ENCODE measurements at regions not wholly inside any gene's neighbourhood (a gene's known extent, or its start where the extent isn't known, plus 50 kb on each side); places are given as distances from the start of the nearest gene placed in this dataset.

GRCh38 chr2:230593765-230594164 lies 118.9 kb upstream of the CAB39 start:
- Histone ChIP-seq H2BK120ac (ENCODE audit: low read depth, low read length) (no peak overlapping the region), H2BK5ac (ENCODE audit: low read length) (no peak overlapping the region), H3K27ac (ENCODE audit: low read depth, low read length) (no peak overlapping the region), H3K9ac (ENCODE audit: low read length) (no peak overlapping the region), H3K4ac (ENCODE audit: low read depth, low read length) (no peak overlapping the region), H3K18ac (ENCODE audit: low read length) (no peak overlapping the region), H3K23ac (ENCODE audit: low read length) (no peak overlapping the region), H2AK5ac (ENCODE audit: low read length) (no peak overlapping the region), H4K5ac (ENCODE audit: low read length) (no peak overlapping the region), H3K56ac (ENCODE audit: low read length) (no peak overlapping the region), H4K8ac (ENCODE audit: low read depth, low read length) (no peak overlapping the region), H3K27me3 (ENCODE audit: insufficient read depth, low read length, poor library complexity) (no peaks in the 10 kb centered on the region), H2BK15ac (replicated peaks; ENCODE audit: low read depth) (no peak overlapping the region), H3K79me2 (ENCODE audit: control insufficient read depth, insufficient read depth, low read length) (no peaks in the 10 kb centered on the region), H3K4me1 (ENCODE audit: control insufficient read depth, low read depth, low read length) (no peaks in the 10 kb centered on the region), H3K4me3 (ENCODE audit: low read length) (no peak overlapping the region), H3K36me3 (ENCODE audit: control insufficient read depth, insufficient read depth, low read length) (no peaks in the 10 kb centered on the region), H3K4me2 (ENCODE audit: low read length) (no peak overlapping the region), H3K79me1 (ENCODE audit: low read length) (no peaks in the 10 kb centered on the region)
- DNase-seq = no peak
- WGBS (ENCODE audit: extremely low coverage, insufficient coverage, low lambda C conversion rate) = no CpG with 5 or more reads among the region's 9 CpGs

GRCh38 chr2:230594286-230594840 lies 118.3 kb upstream of the CAB39 start:
- Histone ChIP-seq H3K27ac (ENCODE audit: low read depth, low read length) (no peak overlapping the region), H3K79me2 (ENCODE audit: control insufficient read depth, insufficient read depth, low read length) (no peaks in the 10 kb centered on the region), H3K36me3 (ENCODE audit: control insufficient read depth, insufficient read depth, low read length) (no peaks in the 10 kb centered on the region), H3K27me3 (ENCODE audit: insufficient read depth, low read length, poor library complexity) (no peaks in the 10 kb centered on the region), H3K23ac (ENCODE audit: low read length) (no peak overlapping the region), H4K8ac (ENCODE audit: low read depth, low read length) (no peak overlapping the region), H3K56ac (ENCODE audit: low read length) (no peak overlapping the region), H3K9ac (ENCODE audit: low read length) (no peak overlapping the region), H2BK15ac (replicated peaks; ENCODE audit: low read depth) (no peak overlapping the region), H3K4ac (ENCODE audit: low read depth, low read length) (no peak overlapping the region), H2BK5ac (ENCODE audit: low read length) (no peak overlapping the region), H3K79me1 (ENCODE audit: low read length) (no peaks in the 10 kb centered on the region), H3K4me2 (ENCODE audit: low read length) (no peak overlapping the region), H2AK5ac (ENCODE audit: low read length) (no peak overlapping the region), H2BK120ac (ENCODE audit: low read depth, low read length) (no peak overlapping the region), H4K5ac (ENCODE audit: low read length) (no peak overlapping the region), H3K18ac (ENCODE audit: low read length) (no peak overlapping the region), H3K4me1 (ENCODE audit: control insufficient read depth, low read depth, low read length) (no peaks in the 10 kb centered on the region), H3K4me3 (ENCODE audit: low read length) (no peak overlapping the region)
- WGBS (ENCODE audit: extremely low coverage, insufficient coverage, low lambda C conversion rate) = no CpG with 5 or more reads among the region's 3 CpGs
- DNase-seq = no peak

GRCh38 chr2:230599853-230600252 lies 112.8 kb upstream of the CAB39 start:
- Histone ChIP-seq H3K27me3 (ENCODE audit: insufficient read depth, low read length, poor library complexity) (no peaks in the 10 kb centered on the region), H3K18ac (ENCODE audit: low read length) (no peak overlapping the region), H3K36me3 (ENCODE audit: control insufficient read depth, insufficient read depth, low read length) (no peaks in the 10 kb centered on the region), H2BK120ac (ENCODE audit: low read depth, low read length) (no peak overlapping the region), H3K79me1 (ENCODE audit: low read length) (no peaks in the 10 kb centered on the region), H4K8ac (ENCODE audit: low read depth, low read length) (no peak overlapping the region), H4K5ac (ENCODE audit: low read length) (no peak overlapping the region), H3K4me1 (ENCODE audit: control insufficient read depth, low read depth, low read length) (no peaks in the 10 kb centered on the region), H3K23ac (ENCODE audit: low read length) (no peak overlapping the region), H3K27ac (ENCODE audit: low read depth, low read length) (no peak overlapping the region), H3K56ac (ENCODE audit: low read length) (no peak overlapping the region), H3K9ac (ENCODE audit: low read length) (no peak overlapping the region), H2BK15ac (replicated peaks; ENCODE audit: low read depth) (no peak overlapping the region), H2BK5ac (ENCODE audit: low read length) (no peak overlapping the region), H3K79me2 (ENCODE audit: control insufficient read depth, insufficient read depth, low read length) (no peaks in the 10 kb centered on the region), H3K4ac (ENCODE audit: low read depth, low read length) (no peak overlapping the region), H2AK5ac (ENCODE audit: low read length) (no peak overlapping the region), H3K4me3 (ENCODE audit: low read length) (no peak overlapping the region), H3K4me2 (ENCODE audit: low read length) (no peak overlapping the region)
- DNase-seq = no peak
- no CpG with 5 or more reads among the region's 2 CpGs for WGBS (ENCODE audit: extremely low coverage, insufficient coverage, low lambda C conversion rate)

- Histone ChIP-seq H3K4ac (ENCODE audit: low read depth, low read length) (no peak overlapping the region), H2BK120ac (ENCODE audit: low read depth, low read length) (no peak overlapping the region), H3K79me2 (ENCODE audit: control insufficient read depth, insufficient read depth, low read length) (no peaks in the 10 kb centered on the region), H3K18ac (ENCODE audit: low read length) (no peak overlapping the region), H3K56ac (ENCODE audit: low read length) (no peak overlapping the region), H2BK5ac (ENCODE audit: low read length) (no peak overlapping the region), H3K79me1 (ENCODE audit: low read length) (no peaks in the 10 kb centered on the region), H3K27ac (ENCODE audit: low read depth, low read length) (no peak overlapping the region), H3K36me3 (ENCODE audit: control insufficient read depth, insufficient read depth, low read length) (no peaks in the 10 kb centered on the region), H3K4me2 (ENCODE audit: low read length) (no peak overlapping the region), H3K4me1 (ENCODE audit: control insufficient read depth, low read depth, low read length) (no peaks in the 10 kb centered on the region), H2BK15ac (replicated peaks; ENCODE audit: low read depth) (no peak overlapping the region), H3K27me3 (ENCODE audit: insufficient read depth, low read length, poor library complexity) (no peaks in the 10 kb centered on the region), H2AK5ac (ENCODE audit: low read length) (no peak overlapping the region), H3K23ac (ENCODE audit: low read length) (no peak overlapping the region), H3K9ac (ENCODE audit: low read length) (no peak overlapping the region), H4K5ac (ENCODE audit: low read length) (no peak overlapping the region), H3K4me3 (ENCODE audit: low read length) (no peak overlapping the region), H4K8ac (ENCODE audit: low read depth, low read length) (no peak overlapping the region)
- DNase-seq = no peak
- no CpG with 5 or more reads among the region's 5 CpGs for WGBS (ENCODE audit: extremely low coverage, insufficient coverage, low lambda C conversion rate)
These were observed 112.4 kb upstream of the CAB39 start for GRCh38 chr2:230600285-230600684.

- Histone ChIP-seq H4K5ac (ENCODE audit: low read length) (no peak overlapping the region), H3K23ac (ENCODE audit: low read length) (no peak overlapping the region), H3K9ac (ENCODE audit: low read length) (no peak overlapping the region), H3K4ac (ENCODE audit: low read depth, low read length) (no peak overlapping the region), H3K79me1 (ENCODE audit: low read length) (no peaks in the 10 kb centered on the region), H3K4me2 (ENCODE audit: low read length) (no peak overlapping the region), H2AK5ac (ENCODE audit: low read length) (no peak overlapping the region), H3K79me2 (ENCODE audit: control insufficient read depth, insufficient read depth, low read length) (no peaks in the 10 kb centered on the region), H3K27ac (ENCODE audit: low read depth, low read length) (no peak overlapping the region), H3K18ac (ENCODE audit: low read length) (no peak overlapping the region), H3K27me3 (ENCODE audit: insufficient read depth, low read length, poor library complexity) (no peaks in the 10 kb centered on the region), H3K56ac (ENCODE audit: low read length) (no peak overlapping the region), H2BK120ac (ENCODE audit: low read depth, low read length) (no peak overlapping the region), H2BK5ac (ENCODE audit: low read length) (no peak overlapping the region), H3K4me3 (ENCODE audit: low read length) (no peak overlapping the region), H2BK15ac (replicated peaks; ENCODE audit: low read depth) (no peak overlapping the region), H3K36me3 (ENCODE audit: control insufficient read depth, insufficient read depth, low read length) (no peaks in the 10 kb centered on the region), H3K4me1 (ENCODE audit: control insufficient read depth, low read depth, low read length) (no peaks in the 10 kb centered on the region), H4K8ac (ENCODE audit: low read depth, low read length) (no peak overlapping the region)
- 100% methylated on average over 1 of the region's 4 CpGs for WGBS (ENCODE audit: extremely low coverage, insufficient coverage, low lambda C conversion rate)
- no peak for DNase-seq
These were observed 111.8 kb upstream of the CAB39 start for GRCh38 chr2:230600881-230601280.

GRCh38 chr2:230601510-230601909 lies 111.1 kb upstream of the CAB39 start:
- no peak overlapping the region for H4K8ac ChIP-seq (ENCODE audit: low read depth, low read length)
- no peak overlapping the region for H3K4me3 ChIP-seq (ENCODE audit: low read length)
- H3K4ac ChIP-seq (ENCODE audit: low read depth, low read length) = no peak overlapping the region
- H3K27me3 ChIP-seq (ENCODE audit: insufficient read depth, low read length, poor library complexity) = no peaks in the 10 kb centered on the region
- H2BK120ac ChIP-seq (ENCODE audit: low read depth, low read length) = no peak overlapping the region
- no CpG with 5 or more reads among the region's 7 CpGs for WGBS (ENCODE audit: extremely low coverage, insufficient coverage, low lambda C conversion rate)
- H2BK5ac ChIP-seq (ENCODE audit: low read length) = no peak overlapping the region
- H3K4me1 ChIP-seq (ENCODE audit: control insufficient read depth, low read depth, low read length) = no peaks in the 10 kb centered on the region
- H3K9ac ChIP-seq (ENCODE audit: low read length) = no peak overlapping the region
- H3K18ac ChIP-seq (ENCODE audit: low read length) = no peak overlapping the region
- no peak overlapping the region for H3K23ac ChIP-seq (ENCODE audit: low read length)
- H3K27ac ChIP-seq (ENCODE audit: low read depth, low read length) = no peak overlapping the region
- no peaks in the 10 kb centered on the region for H3K79me2 ChIP-seq (ENCODE audit: control insufficient read depth, insufficient read depth, low read length)
- no peaks in the 10 kb centered on the region for H3K36me3 ChIP-seq (ENCODE audit: control insufficient read depth, insufficient read depth, low read length)
- H3K56ac ChIP-seq (ENCODE audit: low read length) = no peak overlapping the region
- no peak overlapping the region for H2AK5ac ChIP-seq (ENCODE audit: low read length)
- H2BK15ac ChIP-seq (replicated peaks; ENCODE audit: low read depth) = no peak overlapping the region
- no peaks in the 10 kb centered on the region for H3K79me1 ChIP-seq (ENCODE audit: low read length)
- no peak overlapping the region for H4K5ac ChIP-seq (ENCODE audit: low read length)
- no peak overlapping the region for H3K4me2 ChIP-seq (ENCODE audit: low read length)
- no peak for DNase-seq
